SU-DHL-6 (cell line): ENCODE measurements at regions not wholly inside any gene's neighbourhood (a gene's known extent, or its start where the extent isn't known, plus 50 kb on each side); places are given as distances from the start of the nearest gene placed in this dataset.

Experiments
- EZH2phosphoT487 ChIP-seq: fragments of 200-600 bp; sonication (generic), shearing (Covaris generic); conservative IDR thresholded peaks from 2 replicates; pipeline ENCODE4 v1.6.1; 2018; ENCODE audit warnings: mild to moderate bottlenecking, antibody characterized with exemption, low read length, moderate library complexity, mixed read lengths
- TF ChIP-seq, protein P1 (sequence below): fragments of 200-600 bp; sonication (generic); IDR thresholded peaks from one replicate; pipeline ENCODE4 v1.5.1; 2017; ENCODE audit warnings: antibody characterized with exemption, mild to moderate bottlenecking, low read length, moderate library complexity; ENCODE audit not compliant: insufficient read depth, poor library complexity, severe bottlenecking

DNA sequence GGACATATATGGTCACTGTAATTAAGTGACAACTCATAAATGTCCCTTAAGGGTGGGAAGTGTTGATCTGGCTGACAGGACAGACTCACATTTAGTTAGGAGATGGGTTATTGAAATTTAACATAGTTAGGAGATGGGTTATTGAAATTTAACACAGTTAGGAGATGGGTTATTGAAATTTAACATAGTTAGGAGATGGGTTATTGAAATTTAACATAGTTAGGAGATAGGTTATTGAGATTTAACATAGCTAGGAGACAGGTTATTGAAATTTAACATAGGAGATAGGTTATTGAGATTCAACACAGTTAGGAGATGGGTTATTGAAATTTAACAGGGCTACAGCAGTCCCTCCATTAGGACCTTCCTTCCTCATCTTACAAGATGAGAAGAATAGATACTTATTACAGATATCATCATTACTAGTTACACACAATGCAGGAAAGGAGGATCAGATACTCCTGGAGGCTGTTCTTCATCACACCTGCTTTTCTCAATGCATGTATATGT lies 98.5 kb downstream of the MTNR1B start:
- no peak for TF ChIP-seq EZH2phosphoT487
- TF ChIP-seq, protein P1, sequence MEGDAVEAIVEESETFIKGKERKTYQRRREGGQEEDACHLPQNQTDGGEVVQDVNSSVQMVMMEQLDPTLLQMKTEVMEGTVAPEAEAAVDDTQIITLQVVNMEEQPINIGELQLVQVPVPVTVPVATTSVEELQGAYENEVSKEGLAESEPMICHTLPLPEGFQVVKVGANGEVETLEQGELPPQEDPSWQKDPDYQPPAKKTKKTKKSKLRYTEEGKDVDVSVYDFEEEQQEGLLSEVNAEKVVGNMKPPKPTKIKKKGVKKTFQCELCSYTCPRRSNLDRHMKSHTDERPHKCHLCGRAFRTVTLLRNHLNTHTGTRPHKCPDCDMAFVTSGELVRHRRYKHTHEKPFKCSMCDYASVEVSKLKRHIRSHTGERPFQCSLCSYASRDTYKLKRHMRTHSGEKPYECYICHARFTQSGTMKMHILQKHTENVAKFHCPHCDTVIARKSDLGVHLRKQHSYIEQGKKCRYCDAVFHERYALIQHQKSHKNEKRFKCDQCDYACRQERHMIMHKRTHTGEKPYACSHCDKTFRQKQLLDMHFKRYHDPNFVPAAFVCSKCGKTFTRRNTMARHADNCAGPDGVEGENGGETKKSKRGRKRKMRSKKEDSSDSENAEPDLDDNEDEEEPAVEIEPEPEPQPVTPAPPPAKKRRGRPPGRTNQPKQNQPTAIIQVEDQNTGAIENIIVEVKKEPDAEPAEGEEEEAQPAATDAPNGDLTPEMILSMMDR = no peak
